Left ventricle myocardium superior (tissue), 1 donor: ENCODE measurements at regions not wholly inside any gene's neighbourhood (a gene's known extent, or its start where the extent isn't known, plus 50 kb on each side); places are given as distances from the start of the nearest gene placed in this dataset.
"Not testable (repeated sequence)": the region's sequence is repeated elsewhere in the genome, so short reads cannot be mapped to it uniquely, and the experiment has no call there.

Source experiments
- ATAC-seq: fragments of 200-7000 bp; cut with Tn5 transposase; one replicate; pipeline ENCODE4 v1.9.1; 2020; ENCODE audit warnings: mild to moderate bottlenecking, moderate library complexity
- DNase-seq: peaks from one replicate; pipeline ENCODE4 v3.0.0-alpha.2; 2020
- intact Hi-C: fragments of 100-400 bp; cut with micrococcal nuclease; formaldehyde crosslinking; loops from one replicate; pipeline ENCODE4 v1.11.0; 2022
- donor health status: DM: no; HTN: yes; CAD: no; lungs with severe emphysema.

DNA sequence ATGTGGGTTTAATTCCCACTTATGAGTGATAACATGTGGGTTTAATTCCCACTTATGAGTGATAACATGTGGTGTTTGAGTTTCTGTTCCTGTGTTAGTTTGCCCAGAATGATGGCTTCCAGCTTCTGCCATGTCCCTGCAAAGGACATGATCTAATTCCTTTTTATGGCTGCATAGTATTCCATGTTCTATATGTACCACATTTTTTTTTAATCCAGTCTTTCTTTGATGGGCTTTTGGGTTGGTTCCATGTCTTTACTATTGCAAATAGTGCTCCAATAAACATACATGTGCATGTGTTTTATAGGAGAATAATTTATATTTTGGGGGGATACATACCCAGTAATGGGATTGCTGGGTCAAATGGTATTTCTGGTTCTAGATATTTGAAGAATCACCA is 317.8 kb downstream of the MMUT start:
- no peak for ATAC-seq
- intact Hi-C loops = no loop called here
- no peak for DNase-seq

DNA sequence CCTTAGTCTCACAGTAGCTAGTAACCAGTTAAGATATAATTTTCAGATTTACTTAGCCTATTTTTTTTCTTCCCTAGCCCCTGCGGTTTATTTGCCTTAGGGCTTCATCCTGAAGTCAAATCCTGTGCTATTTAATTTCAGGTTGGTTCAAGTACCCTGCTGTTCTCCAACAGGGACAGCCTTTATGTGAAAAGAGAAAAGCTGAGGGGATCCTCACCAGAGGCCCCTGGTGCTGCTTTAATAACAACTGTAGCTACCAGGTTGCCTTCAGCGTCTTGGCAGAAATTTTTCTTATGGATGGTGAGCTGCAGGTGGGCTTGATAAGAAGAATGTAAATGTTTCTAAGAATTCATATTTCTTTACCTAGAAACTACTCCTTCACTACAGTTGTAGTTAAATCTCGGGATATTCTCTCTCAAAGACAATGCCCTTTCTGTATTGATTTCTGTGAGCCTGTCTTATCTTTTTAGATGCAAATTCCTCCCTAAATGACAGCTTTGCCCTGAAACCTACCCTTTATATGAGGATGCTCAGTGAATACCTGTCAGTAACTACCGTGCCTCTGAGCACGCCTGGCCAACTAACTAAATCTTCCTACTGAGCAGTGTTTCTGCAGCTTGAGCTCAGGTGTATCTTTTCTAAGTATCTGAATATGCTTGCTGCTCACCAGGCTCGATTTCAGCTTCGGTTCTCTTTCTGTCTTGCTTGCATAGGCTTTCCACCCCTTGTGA is 320.5 kb downstream of the MMUT start:
- no peak for DNase-seq
- intact Hi-C loops = no loop called here
- no peak for ATAC-seq

DNA sequence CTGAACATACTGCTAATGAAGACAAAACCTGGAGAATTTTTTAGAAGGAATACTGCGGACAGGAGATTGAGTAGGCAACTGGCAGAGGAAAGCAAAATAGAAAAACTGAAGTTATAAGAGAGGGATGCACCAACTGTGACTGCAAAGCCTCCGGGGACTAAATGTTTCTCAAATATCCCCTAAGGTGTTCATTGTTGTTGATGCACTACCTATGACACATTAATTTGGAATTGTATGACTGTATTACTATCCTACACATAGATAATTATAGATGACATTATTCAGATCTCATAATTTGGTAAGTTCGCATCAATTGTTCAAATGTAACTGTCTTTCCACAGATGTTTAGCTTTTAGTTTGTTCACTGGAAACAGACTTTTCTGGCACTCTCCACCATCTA is 341.1 kb downstream of the MMUT start:
- no peak for ATAC-seq
- no peak for DNase-seq
- intact Hi-C loops = no loop called here

DNA sequence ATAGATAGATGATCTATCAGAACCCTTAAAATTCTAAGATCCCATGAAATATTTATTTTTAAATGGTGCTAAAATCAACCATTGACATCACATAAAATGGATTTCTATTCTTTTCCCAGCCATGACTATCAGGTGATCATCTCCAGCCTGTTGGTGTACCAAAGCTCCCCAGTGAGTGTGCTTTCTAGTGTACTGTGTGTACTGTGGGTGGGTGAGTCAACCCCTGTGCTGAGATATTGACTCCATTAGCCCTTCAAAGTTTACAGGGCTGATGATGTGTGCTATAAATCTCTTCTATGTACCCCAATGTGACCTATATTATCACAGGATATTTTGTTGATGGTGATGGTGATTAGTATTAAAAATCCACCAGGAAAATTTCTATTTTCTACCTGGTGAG is 344.6 kb downstream of the MMUT start:
- intact Hi-C loops = no loop called here
- ATAC-seq = no peak
- no peak for DNase-seq

DNA sequence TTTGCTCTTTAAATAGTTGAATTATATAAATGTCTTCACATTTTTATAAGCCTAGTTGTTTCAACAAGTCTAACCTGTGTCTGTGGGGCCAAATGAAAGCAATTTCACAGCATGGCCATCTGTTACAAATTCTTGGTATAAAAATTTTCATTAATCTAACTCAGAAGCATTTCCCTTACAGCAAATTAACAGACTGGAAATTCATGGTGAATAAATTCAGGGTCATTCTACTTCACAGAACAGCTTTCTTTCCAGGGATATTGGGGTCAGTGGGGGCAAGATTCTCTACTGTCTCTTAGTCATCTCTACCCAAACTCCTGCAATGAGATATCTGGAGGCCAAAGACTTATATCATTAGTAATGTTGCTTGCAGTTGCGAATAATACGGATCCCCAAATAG is 352.1 kb downstream of the MMUT start:
- DNase-seq = no peak

DNA sequence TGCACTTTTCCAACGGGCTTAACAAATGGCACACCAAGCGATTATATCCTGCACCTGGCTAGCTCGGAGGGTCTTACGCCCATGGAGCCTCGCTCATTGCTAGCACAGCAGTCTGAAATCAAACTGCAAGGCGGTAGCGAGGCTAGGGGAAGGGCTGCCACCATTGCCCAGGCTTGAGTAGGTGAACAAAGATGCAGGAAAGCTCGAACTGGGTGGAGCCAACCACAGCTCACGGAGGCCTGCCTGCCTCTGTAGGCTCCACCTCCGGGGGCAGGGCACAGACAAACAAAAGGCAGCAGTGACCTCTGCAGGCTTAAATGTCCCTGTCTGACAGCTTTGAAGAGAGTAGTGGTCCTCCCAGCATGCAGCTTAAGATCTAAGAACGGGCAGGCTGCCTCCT is 365.4 kb downstream of the MMUT start:
- ATAC-seq, DNase-seq, intact Hi-C loops: not testable (repeated sequence)

More for the DNA sequence above, 352.1 kb downstream of the MMUT start:
- intact Hi-C loops = no loop called here
- ATAC-seq = no peak

DNA sequence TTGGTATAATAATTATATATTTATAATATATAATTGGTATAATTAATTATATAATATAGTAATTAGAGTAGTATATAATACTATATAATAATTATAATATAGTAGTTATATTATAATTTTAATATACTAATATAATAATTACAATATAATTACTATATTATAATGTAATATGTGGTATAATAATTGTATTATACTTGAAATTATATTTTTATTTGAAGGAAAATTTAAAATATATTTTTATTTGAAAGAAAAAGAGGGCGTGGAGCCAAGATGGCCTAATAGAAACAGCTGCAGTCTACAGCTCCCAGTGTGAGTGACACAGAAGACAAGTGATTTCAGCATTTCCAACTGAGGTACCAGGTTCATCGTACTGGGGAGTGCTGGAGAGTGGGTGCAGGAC is 365.9 kb downstream of the MMUT start:
- DNase-seq (no peak), ATAC-seq (no peak)
- intact Hi-C loops = no loop called here

DNA sequence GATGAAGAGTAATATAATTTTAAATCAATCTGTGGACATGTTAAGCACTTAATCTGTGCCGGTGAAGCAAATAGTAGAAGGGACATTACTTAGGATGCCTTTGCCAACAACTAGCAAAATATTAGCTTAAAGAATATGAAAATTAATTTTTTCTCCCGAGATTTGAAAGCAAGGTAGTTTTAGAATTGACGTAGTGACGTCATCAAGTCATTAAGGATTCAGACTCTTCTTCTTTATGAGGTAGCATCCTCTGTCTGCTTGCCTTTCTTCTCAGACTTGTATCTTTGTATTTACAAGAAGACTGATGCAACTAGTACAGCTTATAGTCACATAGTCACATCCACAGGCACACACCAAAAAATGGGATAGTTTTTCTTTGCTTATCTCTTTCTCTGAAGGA is 374.4 kb downstream of the MMUT start:
- ATAC-seq = no peak
- intact Hi-C loops = no loop called here
- DNase-seq = no peak

DNA sequence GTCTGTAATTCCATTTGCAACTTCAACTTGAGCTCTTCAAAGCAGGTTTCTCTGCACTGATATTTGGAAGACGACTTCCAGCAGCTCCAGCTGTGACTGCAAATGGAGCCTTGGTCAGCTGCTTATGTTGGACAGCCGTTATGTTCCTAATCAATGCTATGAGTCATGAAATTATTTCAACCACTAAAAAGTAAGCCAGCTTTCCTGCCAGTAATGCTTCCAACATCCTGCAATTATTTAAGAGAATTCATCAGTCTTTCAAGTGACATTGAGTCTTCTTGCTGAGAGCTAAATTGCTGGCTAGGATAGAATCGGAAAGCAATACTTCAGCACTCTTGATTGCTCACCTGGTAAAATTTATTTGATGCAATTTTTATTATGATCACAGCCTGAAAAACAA is 375.7 kb downstream of the MMUT start:
- DNase-seq (no peak), ATAC-seq (no peak)
- intact Hi-C loops = no loop called here

DNA sequence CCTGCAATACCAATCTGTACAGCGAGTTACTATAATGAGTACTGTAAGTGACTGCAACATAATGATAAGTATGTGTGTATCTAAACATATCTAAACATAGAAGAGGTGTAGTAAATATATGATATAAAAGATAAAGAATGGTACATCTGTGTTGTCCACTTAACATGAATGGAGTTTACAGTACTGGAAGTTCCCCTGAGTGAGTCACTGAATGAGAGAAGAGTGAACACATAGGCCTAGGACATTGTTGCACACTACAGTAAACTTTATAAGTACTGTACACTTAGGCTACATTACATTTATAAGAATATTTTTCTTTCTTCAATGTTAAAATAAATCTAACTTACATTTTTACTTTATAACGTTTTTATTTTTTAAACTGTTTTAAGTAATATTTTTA is 380.4 kb downstream of the MMUT start:
- intact Hi-C loops = no loop called here
- DNase-seq (no peak), ATAC-seq (no peak)

DNA sequence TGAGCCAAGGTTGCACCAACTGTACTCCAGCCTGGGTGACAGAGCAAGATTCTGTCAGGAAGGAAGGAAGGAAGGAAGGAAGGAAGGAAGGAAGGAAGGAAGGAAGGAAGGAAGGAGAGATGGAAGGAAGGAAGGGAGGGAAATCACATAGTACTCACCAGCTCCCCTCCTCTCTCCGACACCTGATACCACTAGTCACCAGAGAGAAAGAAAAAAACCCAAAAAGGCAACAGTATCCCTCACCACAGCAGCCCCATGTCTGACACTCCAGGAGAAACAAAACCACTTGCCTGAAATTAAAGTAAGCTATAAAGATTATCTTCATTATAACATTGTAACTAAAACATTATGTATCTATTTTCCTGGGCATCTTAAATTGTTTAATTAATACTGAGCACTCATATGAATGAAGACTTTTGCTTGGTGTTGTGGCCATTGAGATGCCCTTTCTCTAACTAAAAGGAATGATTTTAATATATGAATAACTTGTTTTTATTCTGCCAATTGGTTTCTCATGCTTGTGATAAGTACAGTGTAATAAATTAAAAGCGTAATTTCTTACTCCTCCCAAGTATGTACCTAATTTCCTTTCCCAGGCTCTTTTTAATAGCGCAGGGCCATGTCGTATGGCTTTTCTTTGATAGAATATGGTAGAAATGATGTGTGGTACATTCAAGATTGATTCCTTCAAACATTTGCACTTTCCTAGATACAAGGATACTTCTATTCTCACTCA is 390.0 kb downstream of the MMUT start:
- DNase-seq = no peak
- ATAC-seq = no peak
- intact Hi-C loops = no loop called here

DNA sequence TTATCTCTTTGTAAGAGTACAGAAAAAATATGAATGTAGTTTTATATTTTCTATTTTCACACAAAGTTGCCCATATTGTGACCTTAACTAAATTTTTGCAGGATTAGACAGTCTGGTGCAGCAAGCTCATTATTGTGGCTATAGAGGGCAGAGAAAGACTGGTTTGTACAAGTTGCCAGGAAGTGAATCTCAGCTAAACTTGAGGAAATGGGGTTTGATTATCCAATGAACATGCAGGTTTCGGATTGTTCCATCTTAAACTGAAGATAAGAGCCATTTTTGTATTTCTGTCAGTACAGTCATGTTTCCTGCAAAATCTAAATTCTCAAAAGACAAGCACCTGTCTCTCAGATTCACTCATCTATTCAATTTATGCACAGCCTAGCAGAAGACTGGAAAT is 390.9 kb downstream of the MMUT start:
- no peak for DNase-seq
- ATAC-seq = no peak
- intact Hi-C loops = no loop called here

DNA sequence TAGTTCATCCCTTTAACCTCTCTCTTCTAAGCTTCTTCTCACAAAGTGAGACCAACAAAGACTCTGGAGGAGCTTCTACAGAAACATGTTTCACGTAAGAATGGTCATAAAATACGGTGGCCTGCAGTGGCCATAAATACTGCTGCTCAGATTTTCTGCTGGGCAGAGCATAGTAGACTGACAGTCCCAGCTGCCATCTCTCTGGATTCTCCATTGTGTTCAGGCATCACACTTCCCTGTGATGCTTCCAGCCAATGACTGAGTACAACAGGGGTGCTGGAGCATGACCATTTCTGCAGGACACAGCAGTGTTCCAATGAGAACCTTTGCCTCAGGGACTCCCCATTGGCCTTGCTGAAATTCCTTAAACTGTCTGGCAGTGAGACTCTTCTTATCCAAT is 392.6 kb downstream of the MMUT start:
- ATAC-seq (no peak), DNase-seq (no peak)
- intact Hi-C loops = no loop called here

DNA sequence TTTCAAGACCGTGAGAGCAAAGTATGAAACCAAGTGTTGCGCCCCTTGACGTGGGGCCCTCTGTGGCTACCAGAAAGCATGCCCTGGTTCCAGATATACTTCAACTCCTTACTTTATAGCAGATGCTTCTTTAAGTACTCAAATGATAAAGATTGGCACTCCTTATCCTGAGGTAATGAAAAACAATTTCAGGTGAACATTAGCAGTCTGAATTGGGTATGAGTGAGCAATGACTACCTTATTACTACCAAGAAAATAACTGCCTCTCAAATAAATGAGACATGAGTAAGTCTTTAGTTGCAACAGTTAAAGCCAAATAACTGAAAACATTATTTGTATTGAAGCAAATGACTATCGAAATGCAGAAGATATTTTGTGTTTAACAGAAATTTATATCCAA is 408.7 kb downstream of the MMUT start:
- no peak for ATAC-seq
- intact Hi-C loops = no loop called here
- no peak for DNase-seq

DNA sequence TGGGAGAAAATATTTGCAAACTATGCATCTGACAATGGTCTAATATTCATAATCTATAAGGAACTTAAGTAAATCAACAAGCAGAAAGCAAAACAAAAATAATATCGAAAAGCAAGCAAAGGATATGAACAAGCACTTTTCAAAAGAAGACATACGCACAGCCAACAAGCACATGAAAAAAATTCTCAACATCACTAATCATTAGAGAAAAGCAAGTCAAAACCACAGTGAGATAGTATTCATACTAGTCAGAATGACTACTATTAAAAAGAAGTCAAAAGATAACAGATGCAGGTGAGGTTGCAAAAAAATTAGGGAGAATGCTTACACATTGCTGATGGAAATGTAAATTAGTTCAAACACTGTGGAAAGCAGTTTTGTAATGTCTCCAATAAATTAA is 410.2 kb downstream of the MMUT start:
- DNase-seq = no peak
- ATAC-seq = no peak
- intact Hi-C loops = no loop called here

DNA sequence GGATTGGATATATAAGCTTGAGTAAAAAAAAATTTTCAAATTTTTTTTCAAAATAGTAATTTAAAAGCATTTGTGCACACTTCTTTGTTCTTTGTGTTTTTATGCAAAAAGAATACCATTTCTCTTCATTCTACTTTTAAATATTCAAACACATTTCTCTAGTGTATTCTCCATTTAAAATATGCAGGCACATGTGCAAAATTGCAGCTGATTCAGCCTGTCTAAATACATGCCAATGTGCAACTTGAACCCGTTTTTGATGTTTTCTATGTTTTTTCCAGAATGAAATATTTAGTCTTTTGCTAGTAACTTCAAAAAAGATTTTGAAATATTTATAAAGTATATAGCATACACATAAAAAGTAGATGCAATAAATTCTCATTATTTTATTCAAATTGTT is 411.8 kb downstream of the MMUT start:
- intact Hi-C loops = no loop called here
- no peak for ATAC-seq
- DNase-seq = no peak

DNA sequence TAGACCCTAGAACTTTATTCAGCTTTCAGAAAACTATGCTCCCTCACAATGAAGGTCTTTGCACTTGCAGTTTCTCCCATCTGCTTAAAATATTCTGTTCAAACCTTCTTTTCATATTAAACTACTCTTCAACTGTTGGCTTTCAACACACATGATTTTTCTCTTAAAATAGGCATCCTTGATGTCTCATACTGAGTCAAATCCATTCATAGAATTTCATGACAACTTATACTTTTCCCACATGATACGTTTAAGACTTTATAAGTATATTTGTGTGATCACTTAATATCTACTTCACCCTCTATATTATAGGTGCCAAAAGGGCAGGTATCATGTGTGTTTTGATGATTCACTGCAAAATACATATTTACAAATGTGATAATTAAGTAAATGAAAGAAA is 412.5 kb downstream of the MMUT start:
- no peak for DNase-seq
- ATAC-seq = no peak
- intact Hi-C loops = no loop called here

DNA sequence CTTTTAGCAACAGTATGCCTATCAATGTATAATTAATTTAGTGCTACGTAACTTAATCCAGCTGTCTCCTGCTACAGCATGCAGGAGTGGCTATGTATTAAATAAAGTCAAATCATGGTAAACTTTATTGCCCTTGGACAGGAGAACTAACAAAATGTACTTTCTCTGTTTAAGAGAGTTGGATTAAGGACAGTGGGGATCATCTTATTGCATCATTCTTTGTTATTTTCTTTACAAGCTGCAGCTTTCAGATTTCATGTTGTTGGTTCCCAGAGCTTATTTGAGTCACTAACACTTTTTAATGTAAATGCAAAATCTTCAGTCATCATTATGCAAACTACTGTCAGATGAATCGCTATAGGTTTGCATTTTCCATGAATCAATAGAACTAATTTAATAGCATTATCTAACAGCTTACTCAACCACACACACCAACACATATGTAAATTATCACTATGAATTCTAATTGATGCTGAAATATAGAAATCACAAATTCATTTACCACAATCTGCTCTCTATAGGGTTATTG is 424.7 kb downstream of the MMUT start:
- intact Hi-C loops = no loop called here
- ATAC-seq (no peak), DNase-seq (no peak)

DNA sequence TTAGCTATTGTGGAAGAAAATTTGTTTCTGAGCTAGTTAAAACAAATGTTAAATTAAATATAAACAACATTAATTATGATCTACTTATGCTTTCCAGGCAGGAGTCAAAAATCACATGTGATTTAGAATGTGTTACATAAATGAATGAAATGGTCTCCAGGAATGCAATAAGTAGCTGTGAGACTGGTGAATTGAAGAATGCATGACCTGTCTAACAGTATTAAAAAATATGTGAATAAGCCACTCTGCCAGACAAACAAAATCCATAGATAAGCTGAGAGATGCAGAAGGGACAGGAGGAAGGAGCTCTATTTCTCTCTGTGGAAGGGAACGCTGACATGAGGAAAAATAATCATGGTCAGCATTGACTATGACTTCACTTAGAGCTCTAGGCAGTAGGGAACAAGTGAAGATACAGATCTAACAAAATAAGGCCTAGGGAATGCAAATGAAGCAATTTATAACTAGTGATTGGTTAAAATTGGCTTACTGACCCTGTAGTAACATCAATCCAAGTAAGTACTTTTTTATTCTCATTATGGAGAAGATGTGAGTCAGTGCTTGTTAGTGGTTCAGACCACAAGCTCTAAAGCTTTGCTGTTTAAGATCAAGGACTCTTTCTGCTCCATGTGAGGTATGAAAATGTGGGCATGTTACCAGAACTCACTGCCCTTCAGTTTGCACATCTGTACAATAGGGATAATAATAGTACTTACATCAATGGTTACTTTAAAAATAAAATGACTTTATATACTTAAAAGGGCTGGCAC is 432.6 kb downstream of the MMUT start:
- DNase-seq = no peak
- intact Hi-C loops = no loop called here
- no peak for ATAC-seq

DNA sequence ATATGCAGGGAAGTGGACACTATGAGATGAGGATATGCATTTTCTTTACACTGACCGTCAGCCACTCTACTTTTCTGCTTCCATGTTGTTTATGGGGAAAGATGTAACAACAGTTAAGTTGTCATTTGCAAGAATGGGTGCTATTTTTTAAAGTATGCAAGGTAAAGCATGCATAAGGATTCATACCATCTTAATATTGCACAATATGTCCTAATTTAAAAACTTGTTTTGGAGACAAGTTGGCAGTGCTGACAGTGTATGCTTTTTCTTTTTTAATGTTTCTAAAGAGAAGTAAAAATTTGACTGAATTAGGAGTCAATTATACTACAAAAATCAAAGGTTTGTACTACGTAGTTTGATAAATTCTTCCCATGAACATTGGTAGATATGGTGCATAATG is 435.4 kb downstream of the MMUT start:
- ATAC-seq (no peak), DNase-seq (no peak)
- intact Hi-C loops = no loop called here
